NAMALWA (cell line): ENCODE measurements at regions not wholly inside any gene's neighbourhood (a gene's known extent, or its start where the extent isn't known, plus 50 kb on each side); places are given as distances from the start of the nearest gene placed in this dataset.
"Not testable (repeated sequence)": the region's sequence is repeated elsewhere in the genome, so short reads cannot be mapped to it uniquely, and the experiment has no call there.

ENCODE experiments used
- DNase-seq: peaks from one replicate; pipeline ENCODE4 v3.0.0-alpha.2; 2015; ENCODE audit warnings: low spot score

DNA sequence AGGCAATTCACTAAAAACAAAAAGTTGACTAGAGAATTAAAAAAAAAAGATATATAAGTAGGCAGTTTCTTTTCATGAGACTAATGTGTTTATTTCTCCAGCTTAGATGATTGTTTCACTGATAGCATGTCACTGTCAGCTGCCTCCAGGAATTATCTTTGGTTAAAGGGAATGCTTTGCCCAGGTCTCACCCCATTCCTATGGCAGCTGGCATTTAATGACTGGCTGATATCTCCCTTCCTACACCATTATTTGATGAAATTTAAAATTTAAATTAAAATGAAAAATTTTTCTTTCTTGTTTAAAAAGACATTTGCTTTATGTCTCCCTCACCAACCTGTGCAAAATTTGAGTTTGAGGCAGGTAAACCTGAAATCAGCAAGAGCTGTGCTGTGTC is 214.5 kb upstream of the PRSS1 start:
- no peak for DNase-seq

DNA sequence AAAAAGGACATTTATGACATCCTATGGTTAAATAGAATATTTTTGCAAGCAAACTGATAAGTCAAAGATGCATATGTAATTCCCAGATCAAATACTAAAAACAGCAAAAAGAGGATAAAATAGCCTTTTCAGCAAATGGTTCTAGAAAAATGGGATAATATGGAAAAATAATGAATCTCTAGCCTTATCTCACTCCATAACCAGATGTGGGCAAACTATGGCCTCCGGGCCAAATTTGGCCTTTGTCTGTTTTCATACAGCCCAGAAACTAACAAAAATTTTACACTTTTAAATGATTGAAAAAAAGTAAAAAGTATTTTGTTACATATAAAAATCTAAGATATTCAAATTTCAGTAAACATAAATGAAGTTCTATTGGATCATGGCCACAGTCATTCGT is 215.4 kb upstream of the PRSS1 start:
- no peak for DNase-seq

DNA sequence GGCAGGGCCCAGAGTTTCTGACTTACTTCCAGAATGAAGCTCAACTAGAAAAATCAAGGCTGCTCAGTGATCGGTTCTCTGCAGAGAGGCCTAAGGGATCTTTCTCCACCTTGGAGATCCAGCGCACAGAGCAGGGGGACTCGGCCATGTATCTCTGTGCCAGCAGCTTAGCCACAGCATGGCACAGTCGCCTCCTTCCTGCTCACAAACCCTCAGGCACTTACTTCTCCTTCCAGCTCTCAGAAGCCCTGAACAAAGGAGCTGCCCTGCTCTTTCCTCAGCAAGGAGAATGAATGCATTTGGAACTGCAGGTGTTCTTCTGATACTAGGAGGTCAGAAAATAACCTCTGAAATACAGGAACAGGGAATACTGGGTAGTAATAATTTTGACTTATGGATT is 219.7 kb upstream of the PRSS1 start:
- DNase-seq, result no peak

DNA sequence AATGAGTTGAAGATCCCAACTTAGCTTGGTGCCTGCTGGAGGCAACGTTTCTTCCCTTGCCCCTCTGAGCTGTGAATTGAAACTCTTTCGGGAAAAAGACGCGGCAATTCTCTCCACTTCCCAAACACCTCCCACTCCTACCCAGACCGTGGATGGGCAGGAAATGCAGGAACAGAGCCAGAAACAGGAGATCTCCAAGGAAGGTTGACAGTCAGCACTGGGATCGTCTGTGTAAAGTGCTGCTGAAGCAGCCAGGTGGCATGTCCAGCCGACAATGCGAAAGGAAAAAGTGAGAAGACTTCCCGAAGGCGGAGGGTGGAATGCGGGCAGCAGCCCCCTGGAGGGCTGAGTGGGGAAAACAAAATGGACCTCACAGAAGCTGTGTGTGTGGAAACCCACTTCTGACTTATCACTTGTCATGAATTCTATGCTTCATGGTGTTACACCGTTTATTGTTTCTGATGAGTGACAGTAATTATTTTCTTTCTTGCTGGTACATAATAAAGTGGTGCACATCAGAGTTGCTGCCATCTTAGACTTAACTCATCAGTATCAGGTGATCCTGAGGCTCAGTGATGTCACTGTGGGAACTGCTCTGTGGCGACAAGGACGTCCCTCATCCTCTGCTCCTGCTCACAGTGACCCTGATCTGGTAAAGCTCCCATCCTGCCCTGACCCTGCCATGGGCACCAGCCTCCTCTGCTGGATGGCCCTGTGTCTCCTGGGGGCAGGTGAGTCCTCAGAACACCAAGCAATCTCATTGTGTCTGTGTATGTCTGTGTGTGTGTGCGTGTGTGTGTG is 220.5 kb upstream of the PRSS1 start:
- no peak for DNase-seq

DNA sequence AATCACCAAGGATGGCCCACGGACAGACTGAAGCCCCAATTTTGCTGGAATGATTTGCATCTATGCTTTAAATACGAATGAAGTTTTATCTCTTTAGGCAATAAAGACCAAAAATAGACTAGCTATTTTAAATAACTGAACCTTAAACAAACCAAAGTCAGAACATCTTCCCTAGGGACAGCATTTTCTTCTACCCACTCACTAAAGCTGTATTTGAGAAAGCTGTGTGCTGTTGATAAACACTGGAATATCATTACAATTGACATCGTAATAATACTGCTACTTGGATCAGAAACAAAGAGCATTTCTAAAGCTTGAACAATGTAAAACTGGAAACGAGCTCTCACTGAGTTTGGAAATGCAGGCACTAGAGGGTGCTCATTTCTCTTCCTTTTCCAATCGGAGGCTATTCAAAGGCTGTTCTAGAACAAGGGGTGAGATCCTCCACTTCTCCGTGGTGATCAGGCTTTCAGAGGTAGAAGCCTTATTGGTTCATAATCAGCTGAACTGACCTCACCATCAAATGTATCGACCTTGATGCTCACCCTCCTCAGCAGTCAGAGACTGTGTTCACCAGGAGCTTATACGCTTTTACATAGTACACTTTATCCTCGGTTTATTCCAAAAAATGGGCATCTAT is 225.3 kb upstream of the PRSS1 start:
- DNase-seq, result no peak

DNA sequence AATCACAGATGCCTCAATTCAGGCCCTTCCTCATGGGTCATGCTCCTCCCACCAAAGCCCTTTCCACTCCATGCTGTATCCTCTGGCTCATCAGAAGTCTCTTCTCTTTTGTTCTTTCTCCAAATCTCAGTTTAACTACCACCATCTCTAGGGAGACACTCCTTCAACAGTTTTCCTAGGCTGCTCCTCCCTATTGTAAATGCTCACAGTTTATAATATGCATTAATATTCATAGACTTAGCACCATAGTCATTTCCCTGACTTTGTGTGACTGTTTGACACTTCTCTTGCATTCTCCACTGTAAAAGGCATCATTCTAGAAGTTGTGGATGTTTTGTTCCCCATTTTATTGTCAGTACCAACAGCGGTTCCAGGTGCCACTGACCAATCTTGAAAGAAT is 226.5 kb upstream of the PRSS1 start:
- DNase-seq, result no peak

DNA sequence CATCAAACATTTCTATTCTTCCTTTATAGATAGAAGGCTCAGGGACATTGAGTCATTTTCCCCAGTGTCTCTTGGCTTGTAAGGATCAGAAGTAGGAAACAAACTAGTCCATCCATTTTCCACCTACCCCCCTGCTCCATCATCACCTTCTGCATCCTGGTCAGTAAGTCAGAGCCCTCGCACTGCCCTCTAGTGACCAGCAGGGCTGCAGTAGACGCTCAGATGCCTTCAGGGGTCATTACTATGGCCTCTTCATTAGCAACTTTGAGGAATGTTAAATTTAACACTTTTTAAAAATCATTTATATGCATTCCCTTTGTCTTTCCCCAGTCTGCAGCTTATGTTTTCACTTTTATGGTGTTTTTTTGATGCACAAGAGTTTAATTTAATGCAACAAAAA is 228.4 kb upstream of the PRSS1 start:
- DNase-seq, result not testable (repeated sequence)

DNA sequence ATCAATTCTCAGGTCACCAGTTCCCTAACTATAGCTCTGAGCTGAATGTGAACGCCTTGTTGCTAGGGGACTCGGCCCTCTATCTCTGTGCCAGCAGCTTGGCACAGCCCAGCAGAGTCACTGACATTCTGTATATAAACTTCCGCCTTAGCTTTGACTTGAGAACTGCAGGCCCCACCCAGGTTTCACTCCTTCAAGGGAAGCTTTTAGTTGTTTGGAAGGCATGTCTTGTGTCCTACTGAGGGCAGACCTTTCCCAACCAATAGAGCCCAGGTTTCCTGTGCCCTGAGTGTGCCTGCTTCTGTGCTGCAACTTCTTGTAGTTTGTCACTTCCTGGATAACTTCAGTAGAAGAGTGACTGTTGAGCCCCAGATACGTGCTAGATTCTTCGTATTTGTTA is 228.8 kb upstream of the PRSS1 start:
- DNase-seq, result not testable (repeated sequence)

DNA sequence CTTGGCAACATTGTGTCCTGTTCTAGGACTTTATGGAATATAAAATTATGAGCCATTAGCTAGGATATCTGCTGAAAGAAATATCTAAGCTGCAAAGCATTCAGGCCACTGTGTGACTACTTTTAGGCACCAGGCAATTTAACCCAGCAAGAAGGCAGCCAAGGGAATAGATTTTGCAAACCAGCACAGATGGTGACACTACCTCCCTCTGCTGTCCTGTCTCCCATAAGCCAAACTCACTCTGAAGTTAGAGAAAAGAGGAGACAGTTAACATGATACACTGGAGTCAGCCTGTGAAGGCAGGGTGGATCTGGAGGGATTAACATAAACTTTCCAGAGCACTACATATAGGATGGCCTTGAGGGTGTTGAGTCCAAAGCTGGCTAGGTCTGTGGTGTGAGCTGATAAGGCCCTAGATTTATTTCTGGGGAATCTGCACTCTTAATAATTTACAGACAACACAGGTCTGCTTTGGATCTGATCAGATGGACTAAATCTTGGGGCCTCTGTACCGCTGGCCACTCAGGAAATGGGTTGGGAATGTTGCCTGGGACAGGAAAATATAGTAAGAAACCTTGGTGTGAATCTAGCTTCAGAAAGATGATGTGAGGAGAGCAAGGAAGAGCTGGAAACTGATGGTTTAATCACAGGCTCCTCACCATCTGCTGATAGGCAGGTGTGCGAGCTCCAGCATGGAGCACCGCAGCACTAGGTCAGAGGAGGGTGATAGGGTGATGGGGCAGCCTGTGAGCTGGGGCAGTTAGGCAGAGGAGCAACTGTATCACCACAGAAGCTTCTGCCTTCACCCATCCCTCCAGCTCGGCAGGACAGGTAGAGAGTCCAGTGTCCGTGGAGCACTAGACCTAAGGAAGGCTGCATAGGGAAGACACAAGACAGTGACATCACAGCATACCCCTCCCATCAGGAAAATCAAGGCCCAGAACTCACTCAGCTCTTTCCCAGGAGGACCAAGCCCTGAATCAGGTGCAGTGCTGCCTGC is 229.9 kb upstream of the PRSS1 start:
- peak; percentile 24 for DNase-seq

DNA sequence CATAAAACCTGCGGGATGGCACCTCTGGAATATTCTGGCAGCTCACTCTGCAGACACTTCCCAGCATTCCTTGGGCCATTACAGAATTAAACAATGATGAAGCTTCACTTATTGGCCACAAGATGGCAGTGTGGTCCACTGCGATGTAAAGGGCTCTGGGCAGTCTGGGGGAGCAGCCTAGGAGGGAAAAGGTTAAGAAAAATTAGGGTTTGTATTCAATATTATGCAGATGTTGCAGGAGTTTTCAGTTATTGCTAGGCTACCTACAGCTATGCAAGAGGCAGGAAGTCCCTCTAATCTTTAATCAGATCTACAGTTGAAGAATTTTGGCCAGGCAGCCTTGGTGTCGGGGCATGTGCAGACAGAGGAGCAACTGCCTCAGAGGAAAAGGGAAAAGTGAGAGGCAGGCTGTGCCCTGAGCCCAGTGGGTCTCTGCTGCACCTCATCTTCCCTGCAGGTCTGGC is 233.2 kb upstream of the PRSS1 start:
- peak; percentile 86 for DNase-seq

DNA sequence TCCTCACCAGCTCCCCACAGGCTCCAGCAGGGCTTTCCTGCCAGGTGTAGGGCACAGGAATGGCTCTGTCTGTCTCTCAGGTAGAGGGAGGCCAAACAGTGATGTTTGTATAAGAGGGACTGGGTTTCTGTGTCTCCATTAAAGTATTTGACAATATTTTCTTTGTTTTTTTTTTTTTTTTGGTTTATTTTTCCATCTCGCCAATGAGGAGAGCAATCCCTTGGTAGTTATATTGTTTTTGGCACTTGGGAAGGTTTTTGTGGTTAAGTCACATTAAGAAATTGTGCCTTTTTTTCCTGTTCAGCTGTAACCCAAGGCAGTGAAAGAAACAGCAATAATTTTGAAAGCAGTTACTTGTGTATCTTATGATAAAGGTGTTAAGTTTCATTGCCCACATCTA is 234.6 kb upstream of the PRSS1 start:
- not testable (repeated sequence) for DNase-seq

DNA sequence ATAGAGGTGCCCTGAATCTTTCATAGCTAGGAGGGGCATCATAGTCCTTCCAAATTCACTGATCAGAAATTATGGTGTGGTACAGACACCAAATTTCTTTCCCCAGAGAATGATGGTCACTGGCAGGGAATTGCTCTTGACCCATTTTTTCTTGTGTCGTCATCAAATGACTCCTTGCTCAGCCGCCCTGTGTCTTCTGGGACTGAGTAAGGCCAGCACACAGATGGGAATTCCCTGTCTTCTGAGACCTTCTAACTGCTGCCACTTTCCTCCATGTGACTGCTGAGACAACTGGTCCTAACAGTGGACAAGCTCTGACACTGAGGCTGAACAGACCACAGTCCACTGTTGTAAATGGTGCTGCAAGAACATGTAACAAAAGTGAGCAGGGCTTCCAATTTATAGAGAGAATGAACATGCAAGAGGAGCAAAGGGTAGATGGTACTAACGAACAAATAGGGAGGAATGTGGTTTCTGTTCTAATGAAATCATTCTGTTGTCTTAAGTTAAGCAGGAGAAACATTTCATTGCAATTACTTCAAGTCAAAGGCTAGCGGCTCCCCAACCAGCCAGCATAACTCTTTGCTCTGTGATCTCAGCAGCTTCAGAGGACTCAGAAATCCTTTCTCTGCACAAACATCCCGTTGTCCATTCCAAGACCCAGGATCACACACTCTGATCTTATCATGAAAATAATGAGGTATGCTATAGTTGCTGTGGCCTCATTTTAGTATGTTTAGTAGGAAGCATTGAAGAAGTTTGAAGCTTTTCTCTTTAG is 235.9 kb upstream of the PRSS1 start:
- no peak for DNase-seq

DNA sequence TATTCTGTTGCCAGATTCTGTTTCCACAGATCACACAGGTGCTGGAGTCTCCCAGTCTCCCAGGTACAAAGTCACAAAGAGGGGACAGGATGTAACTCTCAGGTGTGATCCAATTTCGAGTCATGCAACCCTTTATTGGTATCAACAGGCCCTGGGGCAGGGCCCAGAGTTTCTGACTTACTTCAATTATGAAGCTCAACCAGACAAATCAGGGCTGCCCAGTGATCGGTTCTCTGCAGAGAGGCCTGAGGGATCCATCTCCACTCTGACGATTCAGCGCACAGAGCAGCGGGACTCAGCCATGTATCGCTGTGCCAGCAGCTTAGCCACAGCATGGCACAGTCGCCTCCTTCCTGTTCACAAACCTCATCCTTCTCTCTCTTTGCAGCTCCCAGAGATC is 237.5 kb upstream of the PRSS1 start:
- no peak for DNase-seq

DNA sequence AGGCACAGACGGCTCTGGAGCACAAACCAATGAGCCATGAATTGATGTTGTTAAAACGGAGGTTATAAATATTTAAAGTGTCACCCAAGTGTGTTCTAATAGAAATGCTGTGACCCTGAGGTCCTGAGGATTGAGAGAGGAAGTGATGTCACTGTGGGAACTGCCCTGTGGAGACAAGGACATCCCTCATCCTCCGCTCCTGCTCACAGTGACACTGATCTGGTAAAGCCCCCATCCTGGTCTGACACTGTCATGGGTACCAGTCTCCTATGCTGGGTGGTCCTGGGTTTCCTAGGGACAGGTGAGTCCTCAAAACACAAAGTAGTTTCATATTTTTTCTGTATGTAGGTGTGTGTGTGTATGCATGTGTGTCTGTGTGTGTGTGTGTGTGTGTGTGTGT is 237.9 kb upstream of the PRSS1 start:
- no peak for DNase-seq

DNA sequence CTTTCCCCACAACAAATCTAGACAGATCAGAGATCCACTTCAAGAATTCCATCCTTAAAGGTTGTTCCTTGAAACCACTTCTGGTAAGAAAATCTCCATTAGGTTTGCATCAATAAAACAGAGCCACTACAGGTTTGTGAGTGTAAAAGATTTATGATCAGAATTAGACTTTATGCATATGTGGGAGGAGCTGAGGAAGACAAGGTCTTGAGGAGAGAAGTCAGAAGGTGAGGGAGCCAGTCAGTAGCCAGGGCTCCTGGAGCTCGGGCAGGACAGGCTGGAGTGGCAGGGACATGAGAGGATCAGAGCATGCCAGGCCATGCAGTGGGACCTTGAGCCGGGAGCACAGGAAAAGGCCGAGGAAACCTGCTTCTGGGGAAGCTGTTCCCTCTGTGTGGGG is 240.0 kb upstream of the PRSS1 start:
- DNase-seq, result not testable (repeated sequence)

DNA sequence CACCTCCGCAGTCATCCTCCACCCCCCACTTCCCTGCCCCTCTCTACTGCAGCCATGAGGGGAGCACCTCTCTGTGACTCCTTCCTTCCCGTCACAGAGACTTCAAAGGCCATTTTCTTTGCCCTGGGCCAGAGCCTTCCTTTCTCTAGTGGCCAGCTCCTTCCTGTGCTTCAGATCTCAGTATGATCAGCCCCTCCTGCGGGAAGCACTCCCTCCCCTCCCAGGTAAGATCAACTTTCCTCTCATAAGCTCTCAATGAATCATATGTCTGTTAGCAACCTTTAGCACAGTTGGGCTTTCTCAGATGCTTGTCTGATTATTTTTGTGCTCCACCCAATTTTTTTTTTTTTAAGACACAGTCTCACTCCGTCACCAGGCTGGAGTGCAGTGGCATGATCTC is 241.0 kb upstream of the PRSS1 start:
- DNase-seq, result no peak

DNA sequence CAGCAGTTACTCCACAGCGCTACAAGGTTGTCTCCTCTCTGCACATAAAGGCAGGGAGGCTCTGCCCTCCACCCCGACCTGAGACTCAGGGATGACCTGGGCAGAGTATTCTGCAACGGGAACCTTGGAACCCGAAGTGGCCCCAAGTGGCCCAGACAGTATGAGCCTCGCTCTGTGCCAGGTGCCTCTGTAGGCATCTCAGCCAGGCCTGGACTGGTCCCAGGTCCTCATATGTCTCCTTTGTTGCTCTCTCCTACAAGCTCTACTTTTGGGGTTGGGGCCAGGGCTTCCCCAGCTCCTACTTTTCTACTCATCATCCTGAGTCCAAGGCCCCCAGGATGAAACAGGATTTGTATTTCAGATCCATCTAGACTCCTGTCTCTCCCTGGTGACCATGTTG is 241.5 kb upstream of the PRSS1 start:
- no peak for DNase-seq

DNA sequence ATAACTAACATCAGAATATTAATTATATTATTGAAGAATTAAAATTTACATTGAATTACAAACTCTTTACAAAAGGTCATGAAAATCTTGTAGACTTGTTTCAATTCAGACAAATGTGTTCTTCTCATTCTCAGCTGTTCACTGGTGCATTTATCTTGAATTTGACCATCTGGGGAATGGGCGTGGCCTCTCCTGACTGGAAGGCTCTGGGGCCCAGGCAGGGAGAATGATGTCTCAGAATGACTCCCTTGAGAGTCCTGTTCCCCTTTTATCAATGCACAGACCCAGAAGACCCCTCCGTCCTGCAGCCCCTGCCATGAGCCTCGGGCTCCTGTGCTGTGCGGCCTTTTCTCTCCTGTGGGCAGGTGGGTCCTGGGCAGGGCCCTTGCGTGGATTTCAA is 242.2 kb upstream of the PRSS1 start:
- DNase-seq, result not testable (repeated sequence)

DNA sequence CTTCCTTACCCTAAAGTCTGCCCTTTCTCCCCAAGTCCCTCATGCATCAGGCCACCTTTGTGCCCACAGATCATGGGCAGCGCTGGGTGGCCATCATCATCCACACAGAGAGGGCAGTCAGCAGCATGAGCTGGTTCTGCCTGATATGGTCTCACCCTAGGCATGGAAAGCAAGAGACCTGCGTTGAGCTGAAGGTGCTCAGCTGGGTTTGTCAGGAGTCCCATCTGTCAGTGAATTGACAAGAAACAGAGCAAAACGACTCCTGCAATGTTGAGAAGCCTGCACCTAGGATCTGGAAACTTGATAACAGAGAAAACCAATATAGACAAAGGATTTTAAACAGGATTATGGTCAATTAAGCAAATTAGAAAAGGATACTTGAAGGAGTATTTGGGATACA is 242.7 kb upstream of the PRSS1 start:
- DNase-seq, result no peak

DNA sequence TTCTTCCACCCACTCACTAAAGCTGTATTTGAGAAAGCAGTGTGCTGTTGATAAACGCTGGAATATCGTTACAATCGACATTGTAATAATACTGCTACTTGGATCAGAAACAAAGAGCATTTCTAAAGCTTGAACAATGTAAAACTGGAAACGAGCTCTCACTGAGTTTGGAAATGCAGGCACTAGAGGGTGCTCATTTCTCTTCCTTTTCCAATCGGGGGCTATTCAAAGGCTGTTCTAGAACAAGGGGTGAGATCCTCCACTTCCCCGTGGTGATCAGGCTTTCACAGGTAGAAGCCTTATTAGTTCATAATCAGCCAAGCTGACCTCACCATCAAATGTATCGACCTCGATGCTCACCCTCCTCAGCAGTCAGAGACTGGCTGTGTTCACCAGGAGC is 245.3 kb upstream of the PRSS1 start:
- DNase-seq, result not testable (repeated sequence)

DNA sequence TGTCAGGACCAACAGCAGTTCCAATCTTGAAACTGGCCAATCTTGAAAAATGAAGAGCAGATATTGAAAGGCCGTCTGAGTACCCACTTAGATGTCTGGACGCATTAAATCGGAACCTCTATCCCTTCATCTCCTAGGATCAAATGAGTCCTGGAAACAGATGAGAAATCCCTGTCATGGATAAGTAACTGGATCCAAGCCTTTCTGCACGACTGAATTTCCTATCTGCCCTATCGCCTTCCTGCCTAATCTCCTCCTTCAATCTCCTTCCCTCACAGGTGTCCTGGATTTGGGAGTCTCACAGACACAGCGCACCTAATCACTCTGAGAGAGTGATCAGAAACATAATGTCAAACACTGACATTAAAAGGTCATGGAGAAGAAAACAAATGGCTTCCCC is 245.2 kb upstream of the PRSS58 start:
- no peak for DNase-seq

DNA sequence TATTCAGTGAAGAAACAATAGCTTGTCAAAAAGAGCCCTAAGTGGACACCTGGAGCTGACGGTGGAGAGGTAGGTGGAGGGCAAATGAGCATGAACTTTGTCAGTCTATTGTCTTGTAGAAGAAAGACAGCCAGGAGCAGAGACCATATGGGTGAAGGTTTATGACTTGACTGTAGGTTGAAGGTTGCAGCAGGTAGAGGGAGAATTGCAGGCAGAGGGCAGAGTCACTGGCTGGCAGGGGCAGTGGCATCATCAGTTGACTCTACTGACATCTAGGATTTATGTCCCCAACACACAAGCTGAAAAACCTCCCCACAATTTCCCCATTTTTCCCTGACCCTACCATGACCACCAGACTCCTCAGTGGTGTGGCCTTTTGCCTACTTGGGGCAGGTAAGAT is 243.6 kb upstream of the PRSS58 start:
- DNase-seq, result no peak
